ENCODE measurements at regions not wholly inside any gene's neighbourhood (a gene's known extent, or its start where the extent isn't known, plus 50 kb on each side); places are given as distances from the start of the nearest gene placed in this dataset.

DNA sequence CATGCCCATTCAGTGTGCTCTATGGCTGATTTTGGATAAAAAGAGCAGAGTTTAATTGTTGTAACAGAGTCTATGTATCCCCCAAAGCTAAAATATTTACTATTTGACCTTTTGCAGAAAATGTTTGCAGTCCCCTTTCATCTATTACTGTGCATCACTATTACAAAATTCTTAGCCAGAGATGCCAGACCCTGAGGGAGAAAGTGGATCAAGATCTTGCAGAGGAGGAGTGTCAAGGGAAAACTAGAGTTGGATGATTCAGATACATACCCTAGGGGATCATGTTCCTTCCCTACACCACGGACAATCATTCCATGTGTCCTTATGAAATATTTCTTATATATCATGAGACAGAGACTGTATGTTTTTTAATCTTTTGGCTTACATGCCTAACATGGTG, 68.6 kb upstream of the TPRG1 start:
- Histone ChIP-seq H3K9me3 (replicated peaks in 1 of 2; ENCODE audit: control insufficient read depth in 1 of 2, insufficient read depth in 1 of 2, low read length in 2 of 2) (no peaks in the 10 kb centered on the region), H3K79me2 (ENCODE audit: insufficient read depth, low read length) (no peaks in the 10 kb centered on the region), H3K4me3 (replicated peaks in 1 of 3; ENCODE audit: low read depth in 2 of 3, low read length in 3 of 3) (no peak overlapping the region), H3K36me3 (replicated peaks in 1 of 2; ENCODE audit: control insufficient read depth in 1 of 2, insufficient read depth in 2 of 2, low read length in 2 of 2) (no peaks in the 10 kb centered on the region), H3K27ac (ENCODE audit: low read depth in 1 of 2, low read length in 2 of 2) (no peak overlapping the region), H3K4me1 (ENCODE audit: control insufficient read depth in 1 of 2, insufficient read depth in 2 of 2, low read length in 2 of 2) (no peaks in the 10 kb centered on the region), H3K9ac (ENCODE audit: insufficient read depth, low read length, poor library complexity, severe bottlenecking) (no peak overlapping the region), H2AFZ (ENCODE audit: insufficient read depth, low read depth, low read length, poor library complexity, severe bottlenecking) (no peak overlapping the region), H3K4me2 (replicated peaks; ENCODE audit: extremely low read depth, low read length, poor library complexity, severe bottlenecking) (no peak overlapping the region), H3K27me3 (ENCODE audit: control insufficient read depth in 2 of 2, insufficient read depth in 2 of 2, low read length in 2 of 2) (no peaks in the 10 kb centered on the region), H4K20me1 (ENCODE audit: insufficient read depth, low read length) (no peaks in the 10 kb centered on the region)
- intact Hi-C loops (cut with micrococcal nuclease): no loop called here
- Mint-ChIP-seq H3K27me3 (ENCODE audit: low read depth in 3 of 3) (peaks cover 0 to 1% (median 0%) of the 10 kb centered on the region in 3 donors), H3K4me3 (no peak overlapping the region), H3K27ac (no peak overlapping the region), H3K4me1 (peaks cover under 1% of the 10 kb centered on the region), H3K36me3 (no peaks in the 10 kb centered on the region), H3K9me3 (peaks cover 0 to 3% (median 0%) of the 10 kb centered on the region in 7 donors)
- TF ChIP-seq CTCF (IDR thresholded peaks at IDR 0.05): no peak
- no CpG with 5 or more reads among the region's 1 CpG for WGBS (ENCODE audit: insufficient coverage)
- DNase-seq: no peak

- no peak for TF ChIP-seq CTCF (IDR thresholded peaks at IDR 0.05)
- Mint-ChIP-seq H3K36me3 (no peaks in the 10 kb centered on the region), H3K9me3 (peaks cover 0 to 8% (median 4%) of the 10 kb centered on the region in 7 donors), H3K4me1 (no peaks in the 10 kb centered on the region), H3K4me3 (no peak overlapping the region), H3K27ac (no peak overlapping the region), H3K27me3 (ENCODE audit: low read depth in 3 of 3) (peaks cover 0 to 5% (median 2%) of the 10 kb centered on the region in 3 donors)
- Histone ChIP-seq H3K27me3 (ENCODE audit: control insufficient read depth in 2 of 2, insufficient read depth in 2 of 2, low read length in 2 of 2) (no peaks in the 10 kb centered on the region), H3K9me3 (replicated peaks in 1 of 2; ENCODE audit: control insufficient read depth in 1 of 2, insufficient read depth in 1 of 2, low read length in 2 of 2) (no peaks in the 10 kb centered on the region), H2AFZ (ENCODE audit: insufficient read depth, low read depth, low read length, poor library complexity, severe bottlenecking) (no peak overlapping the region), H3K79me2 (ENCODE audit: insufficient read depth, low read length) (no peaks in the 10 kb centered on the region), H4K20me1 (ENCODE audit: insufficient read depth, low read length) (no peaks in the 10 kb centered on the region), H3K4me1 (ENCODE audit: control insufficient read depth in 1 of 2, insufficient read depth in 2 of 2, low read length in 2 of 2) (no peaks in the 10 kb centered on the region), H3K4me3 (replicated peaks in 1 of 3; ENCODE audit: low read depth in 2 of 3, low read length in 3 of 3) (no peak overlapping the region), H3K36me3 (replicated peaks in 1 of 2; ENCODE audit: control insufficient read depth in 1 of 2, insufficient read depth in 2 of 2, low read length in 2 of 2) (no peaks in the 10 kb centered on the region), H3K27ac (ENCODE audit: low read depth in 1 of 2, low read length in 2 of 2) (no peak overlapping the region), H3K9ac (ENCODE audit: insufficient read depth, low read length, poor library complexity, severe bottlenecking) (no peak overlapping the region), H3K4me2 (replicated peaks; ENCODE audit: extremely low read depth, low read length, poor library complexity, severe bottlenecking) (no peak overlapping the region)
- no peak for DNase-seq
- intact Hi-C loops (cut with micrococcal nuclease): no loop called here
- 89% methylated on average over 1 of the region's 1 CpG for WGBS (ENCODE audit: insufficient coverage)
These were observed 63.7 kb upstream of the TPRG1 start for GRCh38 chr3:189108067-189108466.

All from CD14-positive monocyte (primary cell).